NCI-H748 (cell line): ENCODE measurements at regions not wholly inside any gene's neighbourhood (a gene's known extent, or its start where the extent isn't known, plus 50 kb on each side); places are given as distances from the start of the nearest gene placed in this dataset.

Experiments
- DNase-seq: peaks from one replicate; lab custom pipeline; 2025; ENCODE audit not compliant: unreplicated experiment; lab: John Stamatoyannopoulos, UW

GRCh38 chr16:73505577-73505976 lies 457.6 kb upstream of the ZFHX3 start:
- no peak for DNase-seq

- peak; percentile 51 for DNase-seq
These were observed 457.0 kb upstream of the ZFHX3 start for GRCh38 chr16:73504591-73505575.

GRCh38 chr16:73503093-73503492 lies 455.2 kb upstream of the ZFHX3 start:
- DNase-seq: no peak

GRCh38 chr16:73499276-73499675 lies 451.3 kb upstream of the ZFHX3 start:
- no peak for DNase-seq

- no peak for DNase-seq
These were observed 438.0 kb upstream of the ZFHX3 start for GRCh38 chr16:73485880-73486279.

- no peak for DNase-seq
These were observed 436.2 kb upstream of the ZFHX3 start for GRCh38 chr16:73483934-73484711.

GRCh38 chr16:73483076-73483791 lies 435.3 kb upstream of the ZFHX3 start:
- DNase-seq: no peak

GRCh38 chr16:73482310-73482709 lies 434.4 kb upstream of the ZFHX3 start:
- no peak for DNase-seq

- no peak for DNase-seq
These were observed 432.5 kb upstream of the ZFHX3 start for GRCh38 chr16:73480381-73480780.

- no peak for DNase-seq
These were observed 425.8 kb upstream of the ZFHX3 start for GRCh38 chr16:73473713-73474112.

GRCh38 chr16:73464834-73465233 lies 416.9 kb upstream of the ZFHX3 start:
- DNase-seq: no peak

GRCh38 chr16:73459586-73459985 lies 411.7 kb upstream of the ZFHX3 start:
- no peak for DNase-seq

- DNase-seq: no peak
These were observed 409.9 kb upstream of the ZFHX3 start for GRCh38 chr16:73457851-73458250.

GRCh38 chr16:73448970-73449369 lies 401.0 kb upstream of the ZFHX3 start:
- DNase-seq: no peak

GRCh38 chr16:73447846-73448245 lies 399.9 kb upstream of the ZFHX3 start:
- DNase-seq: no peak

GRCh38 chr16:73434621-73435020 lies 386.7 kb upstream of the ZFHX3 start:
- DNase-seq: peak; percentile 76

GRCh38 chr16:73433731-73434307 lies 385.9 kb upstream of the ZFHX3 start:
- no peak for DNase-seq

- DNase-seq: peak; percentile 13
These were observed 385.2 kb upstream of the ZFHX3 start for GRCh38 chr16:73432850-73433730.

- DNase-seq: no peak
These were observed 382.2 kb upstream of the ZFHX3 start for GRCh38 chr16:73430138-73430537.

GRCh38 chr16:73428121-73428520 lies 380.2 kb upstream of the ZFHX3 start:
- DNase-seq: no peak
